ENCODE measurements at regions not wholly inside any gene's neighbourhood (a gene's known extent, or its start where the extent isn't known, plus 50 kb on each side); places are given as distances from the start of the nearest gene placed in this dataset.

- TF ChIP-seq CTCF (IDR thresholded peaks at IDR 0.05; ENCODE audit: low read length): no peak
- no peak for TF ChIP-seq EZH2 (IDR thresholded peaks at IDR 0.05; ENCODE audit: borderline replicate concordance, low read length)
Measured at GRCh38 chr4:81667539-81667938, 195.8 kb upstream of the RASGEF1B start.

All from OCI-LY1 (cell line).